AG10803 (cell line): ENCODE measurements at regions not wholly inside any gene's neighbourhood (a gene's known extent, or its start where the extent isn't known, plus 50 kb on each side); places are given as distances from the start of the nearest gene placed in this dataset.
"Not testable (repeated sequence)": the region's sequence is repeated elsewhere in the genome, so short reads cannot be mapped to it uniquely, and the experiment has no call there.

Source experiments
- DNase-seq: peaks from one replicate; pipeline ENCODE4 v3.0.0; 2010; ENCODE audit warnings: low read depth
- H3K4me3 ChIP-seq: 2 replicates; pipeline ENCODE4 v1.5.1; 2011; ENCODE audit warnings: mild to moderate bottlenecking, low read length, control low read depth
- CTCF ChIP-seq: conservative IDR thresholded peaks from 2 replicates; pipeline ENCODE4 v1.5.1; 2011; ENCODE audit warnings: mild to moderate bottlenecking, low read length, control low read depth, inconsistent platforms

- H3K4me3 ChIP-seq = no peak overlapping the region
- DNase-seq = peak; percentile 56
- no peak for TF ChIP-seq CTCF
Observed at GRCh38 chr6:65979120-65979519, 272.1 kb upstream of the EYS start.

GRCh38 chr6:65971252-65971651 lies 264.2 kb upstream of the EYS start:
- not testable (repeated sequence) for DNase-seq, H3K4me3 ChIP-seq

GRCh38 chr6:65964261-65964660 lies 257.2 kb upstream of the EYS start:
- DNase-seq = no peak
- TF ChIP-seq CTCF = no peak
- H3K4me3 ChIP-seq = no peak overlapping the region

GRCh38 chr6:65955034-65955433 lies 248.0 kb upstream of the EYS start:
- DNase-seq = no peak
- no peak overlapping the region for H3K4me3 ChIP-seq
- no peak for TF ChIP-seq CTCF

GRCh38 chr6:65948062-65948461 lies 241.0 kb upstream of the EYS start:
- DNase-seq = no peak
- no peak overlapping the region for H3K4me3 ChIP-seq
- TF ChIP-seq CTCF = no peak

GRCh38 chr6:65943548-65943947 lies 236.5 kb upstream of the EYS start:
- no peak for TF ChIP-seq CTCF

GRCh38 chr6:65943051-65943450 lies 236.0 kb upstream of the EYS start:
- no peak overlapping the region for H3K4me3 ChIP-seq
- no peak for TF ChIP-seq CTCF
- no peak for DNase-seq

More at GRCh38 chr6:65943548-65943947, 236.5 kb upstream of the EYS start:
- no peak overlapping the region for H3K4me3 ChIP-seq
- DNase-seq = no peak

GRCh38 chr6:65938000-65938399 lies 231.0 kb upstream of the EYS start:
- peak; percentile 24 for DNase-seq
- no peak for TF ChIP-seq CTCF
- H3K4me3 ChIP-seq = no peak overlapping the region
